GM21619 (cell line): ENCODE measurements at regions not wholly inside any gene's neighbourhood (a gene's known extent, or its start where the extent isn't known, plus 50 kb on each side); places are given as distances from the start of the nearest gene placed in this dataset.
A peak's percentile ranks its signal among the peaks of the same experiment; 100 is the strongest.
"Not testable (repeated sequence)": the region's sequence is repeated elsewhere in the genome, so short reads cannot be mapped to it uniquely, and the experiment has no call there.

Source experiments
- ATAC-seq: cut with Tn5 transposase; IDR thresholded peaks from one replicate; pipeline ENCODE4 v1.9.1; 2021; ENCODE audit not compliant: unreplicated experiment

GRCh38 chr1:112821307-112822063 is 106.4 kb upstream of the PPM1J start:
- ATAC-seq: not testable (repeated sequence)

- no peak for ATAC-seq
Measured at GRCh38 chr1:112818990-112819689, 104.0 kb upstream of the PPM1J start.

GRCh38 chr1:112817555-112818373 is 102.6 kb upstream of the PPM1J start:
- ATAC-seq: no peak

- no peak for ATAC-seq
Measured at GRCh38 chr1:112815376-112815775, 100.2 kb upstream of the PPM1J start.

GRCh38 chr1:112814645-112815044 is 99.5 kb upstream of the PPM1J start:
- not testable (repeated sequence) for ATAC-seq

- peak; percentile 65 for ATAC-seq
Measured at GRCh38 chr1:112808861-112809684, 93.9 kb upstream of the PPM1J start.

GRCh38 chr1:112807999-112808398 is 92.9 kb upstream of the PPM1J start:
- ATAC-seq: no peak

- no peak for ATAC-seq
Measured at GRCh38 chr1:112807117-112807516, 92.0 kb upstream of the PPM1J start.

- ATAC-seq: no peak
Measured at GRCh38 chr1:112806090-112806642, 91.0 kb upstream of the PPM1J start.

- no peak for ATAC-seq
Measured at GRCh38 chr1:112805155-112805853, 90.2 kb upstream of the PPM1J start.

GRCh38 chr1:112803906-112804762 is 89.0 kb upstream of the PPM1J start:
- peak; percentile 76 for ATAC-seq

GRCh38 chr1:112800289-112800688 is 85.2 kb upstream of the PPM1J start:
- no peak for ATAC-seq

GRCh38 chr1:112798292-112798691 is 83.2 kb upstream of the PPM1J start:
- ATAC-seq: no peak

GRCh38 chr1:112797224-112797623 is 82.1 kb upstream of the PPM1J start:
- ATAC-seq: no peak

GRCh38 chr1:112794654-112795239 is 79.6 kb upstream of the PPM1J start:
- peak; percentile 62 for ATAC-seq

GRCh38 chr1:112793631-112794565 is 78.8 kb upstream of the PPM1J start:
- no peak for ATAC-seq

GRCh38 chr1:112791723-112792104 is 76.6 kb upstream of the PPM1J start:
- no peak for ATAC-seq
